Suprapubic skin (tissue), 4 donors: ENCODE measurements at regions not wholly inside any gene's neighbourhood (a gene's known extent, or its start where the extent isn't known, plus 50 kb on each side); places are given as distances from the start of the nearest gene placed in this dataset.

Experiments
- DNase-seq, 2 donors: peaks; one replicate each; pipeline ENCODE4 v3.0.0-alpha.2; 2019; ENCODE audit warnings: low spot score in 2 of 2
- H3K27ac ChIP-seq: fragments of 200-600 bp; sonication (generic); one replicate; pipeline ENCODE4 v1.5.1; 2019
- H3K27me3 ChIP-seq: fragments of 200-600 bp; sonication (generic); one replicate; pipeline ENCODE4 v1.5.1; 2019
- H3K36me3 ChIP-seq: fragments of 200-600 bp; sonication (generic); one replicate; pipeline ENCODE4 v1.5.1; 2019
- H3K4me1 ChIP-seq: fragments of 200-600 bp; sonication (generic); one replicate; pipeline ENCODE4 v1.5.1; 2019
- H3K4me3 ChIP-seq: fragments of 200-600 bp; sonication (generic); one replicate; pipeline ENCODE4 v1.5.1; 2019; ENCODE audit warnings: mild to moderate bottlenecking
- H3K9me3 ChIP-seq: fragments of 200-600 bp; sonication (generic); one replicate; pipeline ENCODE4 v1.5.1; 2019
- CTCF ChIP-seq, 2 donors: fragments of 200-600 bp in 1 of 2; fragments of 450-650 bp in 1 of 2; sonication (generic) in 1 of 2; IDR thresholded peaks; one replicate each; pipeline ENCODE4 v1.5.1; 2016 to 2019; ENCODE audit warnings: antibody characterized with exemption in 2 of 2, mild to moderate bottlenecking in 1 of 2, moderate library complexity in 1 of 2
- EP300 ChIP-seq: sonication (generic); formaldehyde crosslinking; IDR thresholded peaks from one replicate; pipeline ENCODE4 v1.6.1; 2017; ENCODE audit warnings: antibody characterized with exemption
- POLR2A ChIP-seq, 2 donors: fragments of 450-650 bp; IDR thresholded peaks; one replicate each; pipeline ENCODE4 v1.6.1; 2017; ENCODE audit warnings: antibody characterized with exemption in 2 of 2, mild to moderate bottlenecking in 2 of 2, moderate library complexity in 2 of 2
- POLR2AphosphoS5 ChIP-seq, 3 donors: sonication (generic); formaldehyde crosslinking; IDR thresholded peaks; one replicate each; pipeline ENCODE4 v1.6.1; 2017; ENCODE audit warnings: antibody characterized with exemption in 3 of 3
- WGBS: methylation state at CpG from one replicate; pipeline ENCODE4 v1.1.5; 2018; 5-methylcytosine and 5-hydroxymethylcytosine counted together

GRCh38 chr3:103791786-103792515 lies 1357.1 kb downstream of the ZPLD1 start:
- WGBS: 26% methylated on average over 1 of the region's 1 CpG
- TF ChIP-seq POLR2AphosphoS5 (IDR thresholded peaks at IDR 0.05) (no peak), EP300 (no peak), CTCF (IDR thresholded peaks at IDR 0.05) (no peak), POLR2A (IDR thresholded peaks at IDR 0.05) (no peak)

GRCh38 chr3:103794656-103795055 lies 1359.8 kb downstream of the ZPLD1 start:
- no peak for TF ChIP-seq POLR2AphosphoS5 (IDR thresholded peaks at IDR 0.05)
- TF ChIP-seq POLR2A (IDR thresholded peaks at IDR 0.05): no peak
- no peak for TF ChIP-seq CTCF (IDR thresholded peaks at IDR 0.05)
- no peak for TF ChIP-seq EP300
- no peaks in the 10 kb centered on the region for H3K9me3 ChIP-seq
- H3K4me1 ChIP-seq: no peaks in the 10 kb centered on the region
- H3K4me3 ChIP-seq: no peak overlapping the region
- DNase-seq: no peak
- H3K27ac ChIP-seq: no peak overlapping the region
- WGBS: 44% methylated on average over 3 of the region's 3 CpGs
- no peaks in the 10 kb centered on the region for H3K27me3 ChIP-seq
- no peaks in the 10 kb centered on the region for H3K36me3 ChIP-seq

More at GRCh38 chr3:103791786-103792515, 1357.1 kb downstream of the ZPLD1 start:
- Histone ChIP-seq H3K36me3 (no peaks in the 10 kb centered on the region), H3K4me3 (no peak overlapping the region), H3K9me3 (no peaks in the 10 kb centered on the region), H3K4me1 (no peaks in the 10 kb centered on the region), H3K27me3 (no peaks in the 10 kb centered on the region), H3K27ac (no peak overlapping the region)
- no peak for DNase-seq

DNA sequence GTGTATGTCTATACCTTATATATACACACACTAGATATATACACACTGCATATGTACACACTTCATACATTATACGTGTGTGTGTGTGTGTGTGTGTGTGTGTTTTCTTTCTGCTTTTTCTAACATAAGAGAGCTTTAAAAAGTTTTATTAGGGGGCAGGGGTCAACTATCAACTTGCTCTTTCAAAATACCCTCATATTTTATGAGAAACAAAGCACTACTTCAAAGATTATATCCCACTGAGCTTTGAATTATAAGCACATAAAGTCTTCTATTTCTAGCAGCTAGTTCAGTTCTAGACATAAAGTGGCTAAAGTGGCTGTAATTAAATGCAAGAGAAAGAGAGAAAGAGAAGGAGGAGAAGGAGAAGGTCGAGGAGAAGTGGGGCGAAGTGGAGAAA lies 1361.3 kb downstream of the ZPLD1 start:
- no peak for DNase-seq
- Histone ChIP-seq H3K9me3 (no peaks in the 10 kb centered on the region), H3K27ac (no peak overlapping the region), H3K4me1 (no peaks in the 10 kb centered on the region), H3K36me3 (no peaks in the 10 kb centered on the region), H3K27me3 (no peaks in the 10 kb centered on the region), H3K4me3 (no peak overlapping the region)
- TF ChIP-seq POLR2A (IDR thresholded peaks at IDR 0.05) (no peak), POLR2AphosphoS5 (IDR thresholded peaks at IDR 0.05) (no peak), CTCF (IDR thresholded peaks at IDR 0.05) (no peak), EP300 (no peak)
- 79% methylated on average over 3 of the region's 3 CpGs for WGBS

DNA sequence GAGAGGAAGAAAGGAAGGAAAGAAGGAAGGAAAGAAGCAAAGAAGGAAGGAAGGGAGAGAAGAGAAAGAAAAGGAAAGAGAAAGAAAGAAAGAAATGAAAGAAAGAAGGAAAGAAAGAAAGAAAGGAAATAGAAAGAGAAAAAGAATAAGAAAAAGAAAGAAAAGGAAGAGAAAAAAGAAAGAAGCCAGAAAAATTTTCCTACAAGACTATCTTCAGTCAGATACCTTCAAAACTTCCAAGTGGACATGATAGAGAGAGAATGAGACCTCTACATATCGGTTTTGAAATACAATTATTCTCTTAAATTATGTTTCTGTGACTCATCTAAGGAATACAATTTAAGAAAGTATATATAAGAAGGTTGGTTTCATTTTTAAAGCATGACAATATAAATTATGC lies 1369.0 kb downstream of the ZPLD1 start:
- H3K27ac ChIP-seq: no peak overlapping the region
- TF ChIP-seq POLR2AphosphoS5 (IDR thresholded peaks at IDR 0.05) (no peak), EP300 (no peak), POLR2A (IDR thresholded peaks at IDR 0.05) (no peak), CTCF (IDR thresholded peaks at IDR 0.05) (no peak)
- H3K36me3 ChIP-seq: no peaks in the 10 kb centered on the region
- WGBS: 68% methylated on average over 1 of the region's 1 CpG
- no peaks in the 10 kb centered on the region for H3K4me1 ChIP-seq
- no peak for DNase-seq
- H3K9me3 ChIP-seq: peaks cover 8% of the 10 kb centered on the region
- no peak overlapping the region for H3K4me3 ChIP-seq
- no peaks in the 10 kb centered on the region for H3K27me3 ChIP-seq

GRCh38 chr3:103810167-103810566 lies 1375.4 kb downstream of the ZPLD1 start:
- TF ChIP-seq POLR2A (IDR thresholded peaks at IDR 0.05) (no peak), POLR2AphosphoS5 (IDR thresholded peaks at IDR 0.05) (no peak), EP300 (no peak), CTCF (IDR thresholded peaks at IDR 0.05) (no peak)
- Histone ChIP-seq H3K4me1 (no peaks in the 10 kb centered on the region), H3K9me3 (peaks cover 8% of the 10 kb centered on the region), H3K4me3 (no peak overlapping the region), H3K27ac (no peak overlapping the region), H3K27me3 (no peaks in the 10 kb centered on the region), H3K36me3 (no peaks in the 10 kb centered on the region)
- DNase-seq: no peak
- 81% methylated on average over 2 of the region's 2 CpGs for WGBS
